ENCODE measurements at regions not wholly inside any gene's neighbourhood (a gene's known extent, or its start where the extent isn't known, plus 50 kb on each side); places are given as distances from the start of the nearest gene placed in this dataset.
"Not testable (repeated sequence)": the region's sequence is repeated elsewhere in the genome, so short reads cannot be mapped to it uniquely, and the experiment has no call there.

GRCh38 chr5:21459744-21460073 lies 1393.4 kb downstream of the CDH12 start:
- H3K9me3 ChIP-seq; H3K27me3 ChIP-seq; H3K4me1 ChIP-seq; H3K36me3 ChIP-seq; DNase-seq (ENCODE audit: low spot score in 2 of 2): not testable (repeated sequence)
- H3K27ac ChIP-seq, result peak overlapping the region; percentile 60
- WGBS, result no CpG with 5 or more reads among the region's 7 CpGs
- H3K4me3 ChIP-seq, result peak overlapping the region; percentile 76

- TF ChIP-seq CTCF (IDR thresholded peaks at IDR 0.05), result no peak
- Histone ChIP-seq H3K9me3 (no peaks in the 10 kb centered on the region), H3K27ac (no peak overlapping the region), H3K36me3 (no peaks in the 10 kb centered on the region), H3K4me1 (no peaks in the 10 kb centered on the region), H3K4me3 (no peak overlapping the region), H3K27me3 (no peaks in the 10 kb centered on the region)
- DNase-seq (ENCODE audit: low spot score in 2 of 2), result no peak
- WGBS, result 6% methylated on average over 2 of the region's 2 CpGs
These were observed 1400.7 kb downstream of the CDH12 start for GRCh38 chr5:21452449-21452848.

DNA sequence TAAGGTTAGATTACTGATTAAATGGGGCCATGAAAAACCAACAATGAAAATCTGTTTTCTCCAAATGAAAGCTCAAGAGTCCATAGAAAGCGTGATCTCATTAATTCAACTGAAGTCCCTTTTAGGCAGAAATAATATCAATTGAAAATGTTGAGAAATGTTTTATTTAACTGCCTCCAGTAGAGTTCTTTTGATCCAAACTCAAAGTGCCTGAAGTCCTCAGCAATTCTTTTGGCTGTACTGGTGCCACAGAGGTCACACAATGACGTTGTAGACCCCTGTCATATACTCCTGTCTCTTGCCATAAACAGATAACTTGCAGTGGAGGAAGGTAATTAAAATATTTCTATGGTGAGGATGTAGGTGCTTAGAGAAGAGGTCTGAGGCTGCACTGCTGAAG lies 1420.5 kb downstream of the CDH12 start:
- Histone ChIP-seq H3K4me1 (no peaks in the 10 kb centered on the region), H3K4me3 (no peak overlapping the region), H3K36me3 (no peaks in the 10 kb centered on the region), H3K9me3 (no peaks in the 10 kb centered on the region), H3K27ac (no peak overlapping the region), H3K27me3 (no peaks in the 10 kb centered on the region)
- WGBS, result 47% methylated on average over 2 of the region's 2 CpGs
- TF ChIP-seq EP300 (IDR thresholded peaks at IDR 0.05), result no peak
- TF ChIP-seq CTCF (IDR thresholded peaks at IDR 0.05), result no peak
- TF ChIP-seq POLR2A (IDR thresholded peaks at IDR 0.05), result no peak
- no peak for TF ChIP-seq POLR2AphosphoS5 (IDR thresholded peaks at IDR 0.05)
- DNase-seq (ENCODE audit: low spot score in 2 of 2), result no peak

DNA sequence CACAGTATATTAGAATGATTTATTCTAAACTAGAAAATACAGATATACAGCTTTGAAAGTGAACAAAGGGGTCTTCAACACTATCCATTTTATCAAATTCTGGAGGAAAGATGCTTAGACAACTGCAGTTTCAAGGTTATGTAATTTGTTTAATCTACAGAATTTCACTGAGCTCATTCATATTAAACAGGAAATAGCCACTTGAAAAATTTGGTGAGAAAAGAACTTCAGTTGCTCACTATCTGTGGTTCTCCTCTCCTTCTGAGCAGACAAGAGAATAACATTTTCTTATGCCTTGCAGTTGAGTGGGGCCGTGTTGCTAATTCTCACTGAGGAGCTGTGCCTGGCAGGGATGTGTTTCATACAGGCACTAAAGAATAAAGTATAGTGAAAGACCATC lies 1428.2 kb downstream of the CDH12 start:
- no peaks in the 10 kb centered on the region for H3K27me3 ChIP-seq
- H3K4me3 ChIP-seq, result no peak overlapping the region
- no peak overlapping the region for H3K27ac ChIP-seq
- TF ChIP-seq POLR2A (IDR thresholded peaks at IDR 0.05) (no peak), CTCF (IDR thresholded peaks at IDR 0.05) (no peak), POLR2AphosphoS5 (IDR thresholded peaks at IDR 0.05) (no peak), EP300 (IDR thresholded peaks at IDR 0.05) (no peak)
- H3K36me3 ChIP-seq, result no peaks in the 10 kb centered on the region
- H3K4me1 ChIP-seq, result no peaks in the 10 kb centered on the region
- WGBS, result 52% methylated on average over 1 of the region's 1 CpG
- DNase-seq (ENCODE audit: low spot score in 2 of 2), result no peak
- no peaks in the 10 kb centered on the region for H3K9me3 ChIP-seq

GRCh38 chr5:21419383-21419782 lies 1431.4 kb upstream of the CDH18 start:
- no peak for DNase-seq (ENCODE audit: low spot score in 2 of 2)
- H3K9me3 ChIP-seq, result no peaks in the 10 kb centered on the region
- no peak overlapping the region for H3K4me3 ChIP-seq
- no peaks in the 10 kb centered on the region for H3K4me1 ChIP-seq
- no peaks in the 10 kb centered on the region for H3K27me3 ChIP-seq
- H3K27ac ChIP-seq, result no peak overlapping the region
- H3K36me3 ChIP-seq, result no peaks in the 10 kb centered on the region
- TF ChIP-seq EP300 (IDR thresholded peaks at IDR 0.05) (no peak), POLR2AphosphoS5 (IDR thresholded peaks at IDR 0.05) (no peak), CTCF (IDR thresholded peaks at IDR 0.05) (no peak), POLR2A (IDR thresholded peaks at IDR 0.05) (no peak)

- DNase-seq (ENCODE audit: low spot score in 2 of 2); H3K36me3 ChIP-seq; H3K4me3 ChIP-seq; H3K4me1 ChIP-seq; H3K27ac ChIP-seq; H3K9me3 ChIP-seq; H3K27me3 ChIP-seq: not testable (repeated sequence)
These were observed 1414.1 kb upstream of the CDH18 start for GRCh38 chr5:21402089-21402488.

Data from suprapubic skin (tissue), 4 donors.